ENCODE measurements at regions not wholly inside any gene's neighbourhood (a gene's known extent, or its start where the extent isn't known, plus 50 kb on each side); places are given as distances from the start of the nearest gene placed in this dataset.

GRCh38 chr13:65342541-65343337 is 1887.4 kb downstream of the PCDH9 start (continued):
- no peak for TF ChIP-seq ZNF597 (CRISPR knock-in tag; IDR thresholded peaks at IDR 0.05)
- TF ChIP-seq ZNF138 (CRISPR knock-in tag; IDR thresholded peaks at IDR 0.05; ENCODE audit: low read depth): no peak
- TF ChIP-seq JUN (CRISPR knock-in tag; IDR thresholded peaks at IDR 0.05): no peak

- Histone ChIP-seq H3K4me3 (replicated peaks in 1 of 3; ENCODE audit: insufficient read depth in 1 of 3, low read depth in 2 of 3, low read length in 3 of 3) (no peak overlapping the region), H3K9me3 (ENCODE audit: low read length) (no peaks in the 10 kb centered on the region), H2AFZ (ENCODE audit: low read length) (no peak overlapping the region), H3K27ac (ENCODE audit: extremely low read length, insufficient read depth, low read length) (no peak overlapping the region), H4K20me1 (ENCODE audit: insufficient read depth, low read length) (no peaks in the 10 kb centered on the region), H3K4me1 (ENCODE audit: insufficient read depth, low read length) (no peaks in the 10 kb centered on the region), H3K4me2 (ENCODE audit: low read depth, low read length) (no peak overlapping the region), H3K36me3 (replicated peaks in 1 of 2; ENCODE audit: control insufficient read depth in 1 of 2, insufficient read depth in 2 of 2, low read length in 2 of 2) (no peaks in the 10 kb centered on the region), H3K27me3 (ENCODE audit: control insufficient read depth in 1 of 2, insufficient read depth in 2 of 2, low read length in 2 of 2) (no peaks in the 10 kb centered on the region), H3K9ac (ENCODE audit: insufficient read depth, low read depth, low read length) (no peak overlapping the region), H3K79me2 (ENCODE audit: insufficient read depth, low read length) (no peaks in the 10 kb centered on the region)
- intact Hi-C loops (cut with micrococcal nuclease; ENCODE audit: unreplicated experiment) (no loop called here), in situ Hi-C loops (cut with HindIII; ENCODE audit: extremely low pct_ligation_motif_present, low pct_unique_long_range_greater_than_20kb) (no loop called here)
- CTCF ChIA-PET (ENCODE audit: low intra/inter-chr PET ratio, low total read pairs): no interaction called here
- FAIRE-seq: no peak
- whole genome bisulfite sequencing (ENCODE audit: low lambda C conversion rate): 4% methylated on average over 3 of the region's 3 CpGs
- ATAC-seq: no peak
- TF ChIP-seq SAFB2 (CRISPR knock-in tag; IDR thresholded peaks at IDR 0.05; ENCODE audit: borderline replicate concordance, low read depth) (no peak), ZNF124 (CRISPR knock-in tag; IDR thresholded peaks at IDR 0.05) (no peak)
- DNase-seq (ENCODE audit: low spot score): no peak
- BruUV-seq (replicated peaks): no TSS peak
- POLR2A ChIA-PET: no interaction called here
Observed at GRCh38 chr13:65339241-65339640, 1890.9 kb downstream of the PCDH9 start.

- no peak for FAIRE-seq
- ChIA-PET CTCF (ENCODE audit: low intra/inter-chr PET ratio, low total read pairs) (no interaction called here), POLR2A (no interaction called here)
- Histone ChIP-seq H3K27ac (ENCODE audit: extremely low read length, insufficient read depth, low read length) (no peak overlapping the region), H3K27me3 (ENCODE audit: control insufficient read depth in 1 of 2, insufficient read depth in 2 of 2, low read length in 2 of 2) (no peaks in the 10 kb centered on the region), H3K9ac (ENCODE audit: insufficient read depth, low read depth, low read length) (no peak overlapping the region), H3K9me3 (ENCODE audit: low read length) (no peaks in the 10 kb centered on the region), H4K20me1 (ENCODE audit: insufficient read depth, low read length) (no peaks in the 10 kb centered on the region), H3K4me3 (replicated peaks in 1 of 3; ENCODE audit: insufficient read depth in 1 of 3, low read depth in 2 of 3, low read length in 3 of 3) (no peak overlapping the region), H3K4me1 (ENCODE audit: insufficient read depth, low read length) (no peaks in the 10 kb centered on the region), H3K36me3 (replicated peaks in 1 of 2; ENCODE audit: control insufficient read depth in 1 of 2, insufficient read depth in 2 of 2, low read length in 2 of 2) (no peaks in the 10 kb centered on the region), H3K79me2 (ENCODE audit: insufficient read depth, low read length) (no peaks in the 10 kb centered on the region), H2AFZ (ENCODE audit: low read length) (no peak overlapping the region), H3K4me2 (ENCODE audit: low read depth, low read length) (no peak overlapping the region)
- TF ChIP-seq GPN1 (CRISPR knock-in tag; IDR thresholded peaks at IDR 0.05; ENCODE audit: borderline replicate concordance): no peak
- no peak for TF ChIP-seq PATZ1 (CRISPR knock-in tag; IDR thresholded peaks at IDR 0.05)
- TF ChIP-seq ZNF446 (CRISPR knock-in tag; IDR thresholded peaks at IDR 0.05): no peak
- no CpG with 5 or more reads among the region's 1 CpG for WGBS (ENCODE audit: low lambda C conversion rate)
- no peak for ATAC-seq
- intact Hi-C loops (cut with micrococcal nuclease; ENCODE audit: unreplicated experiment): no loop called here
- no TSS peak for BruUV-seq (replicated peaks)
- in situ Hi-C loops (cut with HindIII; ENCODE audit: extremely low pct_ligation_motif_present, low pct_unique_long_range_greater_than_20kb): no loop called here
- no peak for DNase-seq (ENCODE audit: low spot score)
Observed at GRCh38 chr13:65336916-65337315, 1893.2 kb downstream of the PCDH9 start.
